Brain microvascular endothelial cell (primary cell): ENCODE measurements at regions not wholly inside any gene's neighbourhood (a gene's known extent, or its start where the extent isn't known, plus 50 kb on each side); places are given as distances from the start of the nearest gene placed in this dataset.

Experiments
- DNase-seq: peaks from one replicate; pipeline ENCODE4 v3.0.0-alpha.2; 2020
- H3K27ac ChIP-seq: fragments of 250-450 bp; sonication (Bioruptor Pico); 2 replicates; pipeline ENCODE4 v1.5.1; 2020; ENCODE audit warnings: mild to moderate bottlenecking, moderate library complexity
- H3K27me3 ChIP-seq: fragments of 250-450 bp; sonication (Bioruptor Pico); replicated peaks from 2 replicates; pipeline ENCODE4 v1.5.1; 2020; ENCODE audit warnings: mild to moderate bottlenecking
- H3K36me3 ChIP-seq: fragments of 250-450 bp; sonication (Bioruptor Pico); replicated peaks from 2 replicates; pipeline ENCODE4 v1.5.1; 2020; ENCODE audit warnings: mild to moderate bottlenecking
- H3K4me3 ChIP-seq: 2 replicates; pipeline ENCODE4 v1.5.1; 2011; ENCODE audit warnings: low read depth, mild to moderate bottlenecking, control low read depth, low read length, moderate library complexity
- CTCF ChIP-seq: IDR thresholded peaks from 2 replicates; pipeline ENCODE4 v1.5.1; 2011; ENCODE audit warnings: low read depth, mild to moderate bottlenecking, moderate library complexity, low read length, control low read depth, inconsistent platforms; ENCODE audit errors: missing control alignments
- in situ Hi-C: cut with HindIII; loops from 2 replicates; pipeline ENCODE4 v1.10.0; 2017; ENCODE audit warnings: low sequenced_read_pairs, low pct_ligation_motif_present

GRCh38 chr12:87758271-87758670, 270.9 kb downstream of the C12orf50 start:
- no peak for TF ChIP-seq CTCF
- no peak overlapping the region for H3K27ac ChIP-seq
- H3K36me3 ChIP-seq, result no peaks in the 10 kb centered on the region
- H3K4me3 ChIP-seq, result no peak overlapping the region
- no peak for DNase-seq
- no peaks in the 10 kb centered on the region for H3K27me3 ChIP-seq
- in situ Hi-C loops, result no loop called here

GRCh38 chr12:87756721-87757120, 272.5 kb downstream of the C12orf50 start:
- DNase-seq, result no peak
- Histone ChIP-seq H3K27me3 (no peaks in the 10 kb centered on the region), H3K36me3 (no peaks in the 10 kb centered on the region), H3K4me3 (no peak overlapping the region), H3K27ac (peak overlapping the region; percentile 80)
- no peak for TF ChIP-seq CTCF
- in situ Hi-C loops, result no loop called here

DNA sequence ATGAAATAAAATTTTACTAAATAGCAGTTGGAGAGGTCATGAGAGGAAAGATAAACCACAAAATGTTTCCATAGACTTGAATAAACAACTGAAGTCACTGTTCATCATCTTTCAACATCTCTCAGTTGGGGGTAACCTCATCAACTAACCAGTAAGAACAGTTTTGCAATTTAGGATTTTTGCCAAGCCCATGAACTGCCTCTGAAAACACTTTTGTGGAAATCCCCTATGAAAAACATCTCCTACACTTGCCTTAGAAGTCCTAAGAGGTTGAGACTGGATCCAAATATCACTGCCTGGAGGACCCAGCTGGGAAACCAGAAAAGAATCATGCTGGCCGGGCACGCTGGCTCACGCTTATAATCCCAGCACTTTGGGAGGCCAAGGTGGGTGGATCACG, 273.1 kb downstream of the C12orf50 start:
- TF ChIP-seq CTCF, result no peak
- Histone ChIP-seq H3K27ac (peak overlapping the region; percentile 80), H3K36me3 (no peaks in the 10 kb centered on the region), H3K27me3 (no peaks in the 10 kb centered on the region), H3K4me3 (no peak overlapping the region)
- DNase-seq, result peak; percentile 95
- in situ Hi-C loops, result no loop called here

DNA sequence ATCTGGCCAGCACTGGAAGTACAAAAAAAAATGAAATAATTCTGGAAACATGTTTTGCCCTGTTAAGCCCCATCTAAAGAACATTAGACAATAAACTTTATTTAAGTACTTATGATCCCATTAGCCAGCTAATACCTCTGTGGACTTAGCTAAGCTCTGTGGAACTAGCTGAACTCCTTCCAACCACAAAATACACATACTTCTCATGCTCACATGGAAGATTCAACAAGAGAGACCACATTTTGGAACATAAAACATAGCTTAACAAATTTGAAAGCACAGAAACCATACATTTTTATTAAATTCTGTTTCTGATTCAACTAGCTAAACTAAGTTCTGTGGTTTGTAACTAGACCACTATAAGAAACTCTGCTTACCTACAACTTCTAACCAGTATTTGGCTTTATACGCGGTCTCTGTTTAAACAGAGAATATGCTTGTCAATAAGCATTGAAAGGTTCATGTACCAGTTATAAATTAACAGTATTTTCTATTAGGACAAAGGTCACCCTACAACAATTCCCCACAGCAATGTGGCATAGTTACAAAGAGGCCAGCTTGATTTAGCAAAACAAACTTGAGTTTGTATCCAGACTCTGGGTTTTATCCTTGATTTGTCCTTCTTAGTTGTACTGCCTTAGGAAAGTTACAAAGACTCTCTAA, 300.1 kb downstream of the C12orf50 start:
- H3K4me3 ChIP-seq, result no peak overlapping the region
- no peak for DNase-seq
- in situ Hi-C loops, result no loop called here
- H3K27me3 ChIP-seq, result no peaks in the 10 kb centered on the region
- H3K36me3 ChIP-seq, result no peaks in the 10 kb centered on the region
- H3K27ac ChIP-seq, result no peak overlapping the region
- TF ChIP-seq CTCF, result no peak

GRCh38 chr12:87720967-87721366, 308.2 kb downstream of the C12orf50 start:
- H3K27me3 ChIP-seq, result no peaks in the 10 kb centered on the region
- H3K27ac ChIP-seq, result no peak overlapping the region
- H3K4me3 ChIP-seq, result no peak overlapping the region
- in situ Hi-C loops, result no loop called here
- no peak for TF ChIP-seq CTCF
- DNase-seq, result no peak
- H3K36me3 ChIP-seq, result no peaks in the 10 kb centered on the region

GRCh38 chr12:87704374-87704773, 324.8 kb downstream of the C12orf50 start:
- H3K4me3 ChIP-seq, result no peak overlapping the region
- H3K27ac ChIP-seq, result no peak overlapping the region
- H3K27me3 ChIP-seq, result no peaks in the 10 kb centered on the region
- DNase-seq, result no peak
- in situ Hi-C loops, result no loop called here
- TF ChIP-seq CTCF, result no peak
- no peaks in the 10 kb centered on the region for H3K36me3 ChIP-seq
